ENCODE measurements at regions not wholly inside any gene's neighbourhood (a gene's known extent, or its start where the extent isn't known, plus 50 kb on each side); places are given as distances from the start of the nearest gene placed in this dataset.

GRCh38 chr12:29024117-29024516 is 125.0 kb upstream of the FAR2 start:
- peak; percentile 46; the same call in 1 of the 2 replicates for TF ChIP-seq CTCF (IDR thresholded peaks at IDR 0.05)

- TF ChIP-seq CTCF (IDR thresholded peaks at IDR 0.05), result no peak
These were observed 123.1 kb upstream of the FAR2 start for GRCh38 chr12:29025937-29026336.

GRCh38 chr12:29026419-29026818 is 122.7 kb upstream of the FAR2 start:
- TF ChIP-seq CTCF (IDR thresholded peaks at IDR 0.05), result no peak

GRCh38 chr12:29030006-29030405 is 119.1 kb upstream of the FAR2 start:
- TF ChIP-seq CTCF (IDR thresholded peaks at IDR 0.05), result no peak

- no peak for TF ChIP-seq CTCF (IDR thresholded peaks at IDR 0.05)
These were observed 116.6 kb upstream of the FAR2 start for GRCh38 chr12:29032446-29032845.

GRCh38 chr12:29033519-29033918 is 115.6 kb upstream of the FAR2 start:
- no peak for TF ChIP-seq CTCF (IDR thresholded peaks at IDR 0.05)

- TF ChIP-seq CTCF (IDR thresholded peaks at IDR 0.05), result no peak
These were observed 114.0 kb upstream of the FAR2 start for GRCh38 chr12:29035112-29035511.

- TF ChIP-seq CTCF (IDR thresholded peaks at IDR 0.05), result no peak
These were observed 110.1 kb upstream of the FAR2 start for GRCh38 chr12:29039013-29039412.

All from LNCAP (cell line).